OCI-LY3 (cell line): ENCODE measurements at regions not wholly inside any gene's neighbourhood (a gene's known extent, or its start where the extent isn't known, plus 50 kb on each side); places are given as distances from the start of the nearest gene placed in this dataset.

Experiments used
- EZH2phosphoT487 ChIP-seq: fragments of 200-600 bp; shearing (Covaris generic); IDR thresholded peaks from 2 replicates; pipeline ENCODE4 v1.6.1; 2018; ENCODE audit warnings: antibody characterized with exemption, mixed run types, low read depth
- TF ChIP-seq, protein P1 (sequence below): fragments of 200-600, 300-600 bp; sonication (generic); IDR thresholded peaks from 2 replicates; pipeline ENCODE4 v1.5.1; 2014; ENCODE audit warnings: antibody characterized with exemption, low read length, low read depth

GRCh38 chr4:151857368-151857767 is 96.6 kb upstream of the GATB start:
- TF ChIP-seq, protein P1, sequence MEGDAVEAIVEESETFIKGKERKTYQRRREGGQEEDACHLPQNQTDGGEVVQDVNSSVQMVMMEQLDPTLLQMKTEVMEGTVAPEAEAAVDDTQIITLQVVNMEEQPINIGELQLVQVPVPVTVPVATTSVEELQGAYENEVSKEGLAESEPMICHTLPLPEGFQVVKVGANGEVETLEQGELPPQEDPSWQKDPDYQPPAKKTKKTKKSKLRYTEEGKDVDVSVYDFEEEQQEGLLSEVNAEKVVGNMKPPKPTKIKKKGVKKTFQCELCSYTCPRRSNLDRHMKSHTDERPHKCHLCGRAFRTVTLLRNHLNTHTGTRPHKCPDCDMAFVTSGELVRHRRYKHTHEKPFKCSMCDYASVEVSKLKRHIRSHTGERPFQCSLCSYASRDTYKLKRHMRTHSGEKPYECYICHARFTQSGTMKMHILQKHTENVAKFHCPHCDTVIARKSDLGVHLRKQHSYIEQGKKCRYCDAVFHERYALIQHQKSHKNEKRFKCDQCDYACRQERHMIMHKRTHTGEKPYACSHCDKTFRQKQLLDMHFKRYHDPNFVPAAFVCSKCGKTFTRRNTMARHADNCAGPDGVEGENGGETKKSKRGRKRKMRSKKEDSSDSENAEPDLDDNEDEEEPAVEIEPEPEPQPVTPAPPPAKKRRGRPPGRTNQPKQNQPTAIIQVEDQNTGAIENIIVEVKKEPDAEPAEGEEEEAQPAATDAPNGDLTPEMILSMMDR: no peak
- TF ChIP-seq EZH2phosphoT487: no peak
